8988T (cell line): ENCODE measurements at regions not wholly inside any gene's neighbourhood (a gene's known extent, or its start where the extent isn't known, plus 50 kb on each side); places are given as distances from the start of the nearest gene placed in this dataset.

Experiments
- DNase-seq: peaks from one replicate; pipeline ENCODE4 v3.0.0; 2011

GRCh38 chr20:7817286-7817685 lies 123.0 kb downstream of the HAO1 start:
- DNase-seq: no peak

GRCh38 chr20:7818477-7818876 lies 121.8 kb downstream of the HAO1 start:
- DNase-seq: no peak

- no peak for DNase-seq
Observed at GRCh38 chr20:7820897-7821296, 119.4 kb downstream of the HAO1 start.

- DNase-seq: no peak
Observed at GRCh38 chr20:7822772-7823171, 117.5 kb downstream of the HAO1 start.

- DNase-seq: no peak
Observed at GRCh38 chr20:7828437-7828836, 111.8 kb downstream of the HAO1 start.

- DNase-seq: no peak
Observed at GRCh38 chr20:7829031-7829430, 111.2 kb downstream of the HAO1 start.

DNA sequence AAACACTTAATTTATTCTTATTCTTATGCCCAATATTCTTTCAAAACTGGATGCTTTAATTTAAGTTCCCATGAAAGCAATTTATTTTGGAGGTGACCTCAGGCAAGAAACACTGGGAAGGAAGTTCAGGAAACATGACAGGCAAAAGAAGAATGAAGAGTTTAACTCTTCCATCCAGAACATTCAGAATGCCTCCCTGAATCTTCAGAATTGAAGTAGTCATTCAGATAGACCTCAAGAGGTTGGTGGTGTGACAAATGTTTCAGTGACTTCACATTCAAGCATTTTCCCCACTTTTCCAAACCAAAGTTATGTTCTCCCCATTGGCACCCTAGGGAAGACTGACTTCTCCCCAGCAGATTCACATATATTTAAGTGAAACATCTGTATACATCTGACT lies 110.5 kb downstream of the HAO1 start:
- DNase-seq: no peak
